ENCODE measurements at regions not wholly inside any gene's neighbourhood (a gene's known extent, or its start where the extent isn't known, plus 50 kb on each side); places are given as distances from the start of the nearest gene placed in this dataset.
"Not testable (repeated sequence)": the region's sequence is repeated elsewhere in the genome, so short reads cannot be mapped to it uniquely, and the experiment has no call there.

GRCh38 chr6:66499851-66500250 is 792.8 kb upstream of the EYS start:
- no peaks in the 10 kb centered on the region for H3K9me3 ChIP-seq
- no peak overlapping the region for H3K27ac ChIP-seq
- DNase-seq (ENCODE audit: low spot score), result no peak
- H3K4me1 ChIP-seq (ENCODE audit: control insufficient read depth in 1 of 2, low read depth in 2 of 2), result no peaks in the 10 kb centered on the region
- H3K4me3 ChIP-seq, result no peak overlapping the region
- no peaks in the 10 kb centered on the region for H3K36me3 ChIP-seq
- no peak for ATAC-seq (ENCODE audit: insufficient number of reproducible peaks, low FRiP score, low read depth)
- TF ChIP-seq CTCF (IDR thresholded peaks at IDR 0.05), result no peak
- H3K27me3 ChIP-seq (replicated peaks; ENCODE audit: insufficient read depth), result no peaks in the 10 kb centered on the region

GRCh38 chr6:66496659-66497058 is 789.6 kb upstream of the EYS start:
- no peaks in the 10 kb centered on the region for H3K9me3 ChIP-seq
- ATAC-seq (ENCODE audit: insufficient number of reproducible peaks, low FRiP score, low read depth), result no peak
- H3K27me3 ChIP-seq (replicated peaks; ENCODE audit: insufficient read depth), result no peaks in the 10 kb centered on the region
- no peak overlapping the region for H3K27ac ChIP-seq
- DNase-seq (ENCODE audit: low spot score), result no peak
- no peaks in the 10 kb centered on the region for H3K4me1 ChIP-seq (ENCODE audit: control insufficient read depth in 1 of 2, low read depth in 2 of 2)
- H3K4me3 ChIP-seq, result no peak overlapping the region
- no peak for TF ChIP-seq CTCF (IDR thresholded peaks at IDR 0.05)
- H3K36me3 ChIP-seq, result no peaks in the 10 kb centered on the region

- H3K4me1 ChIP-seq (ENCODE audit: control insufficient read depth in 1 of 2, low read depth in 2 of 2); H3K9me3 ChIP-seq; H3K27me3 ChIP-seq (replicated peaks; ENCODE audit: insufficient read depth); H3K36me3 ChIP-seq; DNase-seq (ENCODE audit: low spot score); H3K27ac ChIP-seq; H3K4me3 ChIP-seq; ATAC-seq (ENCODE audit: insufficient number of reproducible peaks, low FRiP score, low read depth): not testable (repeated sequence)
Observed at GRCh38 chr6:66494643-66495042, 787.6 kb upstream of the EYS start.

GRCh38 chr6:66489269-66489987 is 782.4 kb upstream of the EYS start:
- TF ChIP-seq CTCF (IDR thresholded peaks at IDR 0.05), result no peak
- no peak overlapping the region for H3K27ac ChIP-seq

GRCh38 chr6:66481216-66481615 is 774.2 kb upstream of the EYS start:
- DNase-seq (ENCODE audit: low spot score) (no peak), ATAC-seq (ENCODE audit: insufficient number of reproducible peaks, low FRiP score, low read depth) (no peak)
- Histone ChIP-seq H3K4me3 (no peak overlapping the region), H3K27me3 (replicated peaks; ENCODE audit: insufficient read depth) (no peaks in the 10 kb centered on the region), H3K4me1 (ENCODE audit: control insufficient read depth in 1 of 2, low read depth in 2 of 2) (no peaks in the 10 kb centered on the region), H3K27ac (no peak overlapping the region), H3K36me3 (no peaks in the 10 kb centered on the region), H3K9me3 (no peaks in the 10 kb centered on the region)
- TF ChIP-seq CTCF (IDR thresholded peaks at IDR 0.05), result no peak

More at GRCh38 chr6:66489269-66489987, 782.4 kb upstream of the EYS start:
- Histone ChIP-seq H3K4me3 (no peak overlapping the region), H3K27me3 (replicated peaks; ENCODE audit: insufficient read depth) (no peaks in the 10 kb centered on the region), H3K36me3 (no peaks in the 10 kb centered on the region), H3K9me3 (no peaks in the 10 kb centered on the region), H3K4me1 (ENCODE audit: control insufficient read depth in 1 of 2, low read depth in 2 of 2) (no peaks in the 10 kb centered on the region)
- no peak for DNase-seq (ENCODE audit: low spot score)
- no peak for ATAC-seq (ENCODE audit: insufficient number of reproducible peaks, low FRiP score, low read depth)

GRCh38 chr6:66478705-66479104 is 771.7 kb upstream of the EYS start:
- ATAC-seq (ENCODE audit: insufficient number of reproducible peaks, low FRiP score, low read depth), result no peak
- no peak for TF ChIP-seq CTCF (IDR thresholded peaks at IDR 0.05)
- Histone ChIP-seq H3K27me3 (replicated peaks; ENCODE audit: insufficient read depth) (no peaks in the 10 kb centered on the region), H3K9me3 (no peaks in the 10 kb centered on the region), H3K27ac (no peak overlapping the region), H3K4me3 (no peak overlapping the region), H3K4me1 (ENCODE audit: control insufficient read depth in 1 of 2, low read depth in 2 of 2) (no peaks in the 10 kb centered on the region), H3K36me3 (no peaks in the 10 kb centered on the region)
- no peak for DNase-seq (ENCODE audit: low spot score)

All from thoracic aorta (tissue), 2 donors.